Ovary (tissue), 3 donors: ENCODE measurements at regions not wholly inside any gene's neighbourhood (a gene's known extent, or its start where the extent isn't known, plus 50 kb on each side); places are given as distances from the start of the nearest gene placed in this dataset.

ENCODE experiments used
- POLR2A ChIP-seq: fragments of 450-650 bp; IDR thresholded peaks from one replicate; pipeline ENCODE4 v1.6.1; 2017; ENCODE audit warnings: antibody characterized with exemption, mild to moderate bottlenecking, moderate library complexity
- TF ChIP-seq, protein P1 (sequence below), 3 donors: fragments of 450-650 bp in 2 of 3; fragments of 200-600 bp in 1 of 3; IDR thresholded peaks; one replicate each; pipeline versions ENCODE4 v1.5.1 to v1.8.0; 2016 to 2022; ENCODE audit warnings: antibody characterized with exemption in 3 of 3, mild to moderate bottlenecking in 1 of 3
- donor health status: DM: no; HTN: no; CAD: no.

- no peak for TF ChIP-seq POLR2A
- TF ChIP-seq, protein P1, sequence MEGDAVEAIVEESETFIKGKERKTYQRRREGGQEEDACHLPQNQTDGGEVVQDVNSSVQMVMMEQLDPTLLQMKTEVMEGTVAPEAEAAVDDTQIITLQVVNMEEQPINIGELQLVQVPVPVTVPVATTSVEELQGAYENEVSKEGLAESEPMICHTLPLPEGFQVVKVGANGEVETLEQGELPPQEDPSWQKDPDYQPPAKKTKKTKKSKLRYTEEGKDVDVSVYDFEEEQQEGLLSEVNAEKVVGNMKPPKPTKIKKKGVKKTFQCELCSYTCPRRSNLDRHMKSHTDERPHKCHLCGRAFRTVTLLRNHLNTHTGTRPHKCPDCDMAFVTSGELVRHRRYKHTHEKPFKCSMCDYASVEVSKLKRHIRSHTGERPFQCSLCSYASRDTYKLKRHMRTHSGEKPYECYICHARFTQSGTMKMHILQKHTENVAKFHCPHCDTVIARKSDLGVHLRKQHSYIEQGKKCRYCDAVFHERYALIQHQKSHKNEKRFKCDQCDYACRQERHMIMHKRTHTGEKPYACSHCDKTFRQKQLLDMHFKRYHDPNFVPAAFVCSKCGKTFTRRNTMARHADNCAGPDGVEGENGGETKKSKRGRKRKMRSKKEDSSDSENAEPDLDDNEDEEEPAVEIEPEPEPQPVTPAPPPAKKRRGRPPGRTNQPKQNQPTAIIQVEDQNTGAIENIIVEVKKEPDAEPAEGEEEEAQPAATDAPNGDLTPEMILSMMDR (IDR thresholded peaks at IDR 0.05) = no peak
Measured at GRCh38 chr12:107373238-107373809, 280.0 kb upstream of the CRY1 start.
